ENCODE measurements at regions not wholly inside any gene's neighbourhood (a gene's known extent, or its start where the extent isn't known, plus 50 kb on each side); places are given as distances from the start of the nearest gene placed in this dataset.

GRCh38 chr20:55488593-55488992 lies 516.7 kb downstream of the CBLN4 start:
- Histone ChIP-seq H3K23me2 (ENCODE audit: insufficient read length, low read depth, low read length, poor library complexity, severe bottlenecking) (no peaks in the 10 kb centered on the region), H2BK20ac (ENCODE audit: low read depth, low read length, poor library complexity, severe bottlenecking) (no peak overlapping the region), H2BK120ac (ENCODE audit: low read depth, low read length, poor library complexity, severe bottlenecking) (no peak overlapping the region), H3K23ac (ENCODE audit: insufficient read length, low read depth, low read length) (no peak overlapping the region), H3K56ac (ENCODE audit: insufficient read length, low read depth, low read length) (no peak overlapping the region), H3K4ac (ENCODE audit: low read depth, low read length) (no peak overlapping the region), H3T11ph (ENCODE audit: low read length) (no peak overlapping the region), H3K9ac (ENCODE audit: extremely low read depth, insufficient read length, low read length) (no peak overlapping the region), H3K9me3 (ENCODE audit: control insufficient read depth, low read depth, low read length) (no peaks in the 10 kb centered on the region), H4K20me1 (ENCODE audit: control insufficient read depth, insufficient read depth, insufficient read length) (no peaks in the 10 kb centered on the region), H2AFZ (ENCODE audit: low read length) (no peak overlapping the region), H3K18ac (ENCODE audit: insufficient read length, low read depth, low read length) (no peak overlapping the region), H4K5ac (ENCODE audit: insufficient read length, low read depth, low read length) (no peak overlapping the region), H2AK5ac (ENCODE audit: insufficient read length, low read length) (no peak overlapping the region), H2BK5ac (ENCODE audit: insufficient read length, low read length) (no peak overlapping the region), H3K79me1 (ENCODE audit: insufficient read depth, low read depth, low read length, poor library complexity, severe bottlenecking) (no peaks in the 10 kb centered on the region), H3K4me2 (ENCODE audit: insufficient read depth, insufficient read length, low read length) (no peak overlapping the region), H3K4me1 (ENCODE audit: insufficient read depth, low read length) (no peaks in the 10 kb centered on the region), H4K8ac (replicated peaks; ENCODE audit: insufficient read length, low read depth, low read length) (no peak overlapping the region), H3K27ac (ENCODE audit: insufficient read length, low read depth, low read length) (no peak overlapping the region), H4K91ac (ENCODE audit: insufficient read length, low read depth, low read length) (no peak overlapping the region), H3K27me3 (ENCODE audit: insufficient read depth, low read length) (no peaks in the 10 kb centered on the region), H3K14ac (ENCODE audit: insufficient read depth, low read length) (no peak overlapping the region), H2BK12ac (ENCODE audit: insufficient read length, low read depth, low read length) (no peak overlapping the region), H2BK15ac (ENCODE audit: low read depth, low read length) (no peak overlapping the region), H3K79me2 (ENCODE audit: insufficient read depth, low read length) (no peaks in the 10 kb centered on the region)
- Mint-ChIP-seq H3K9me3 (peaks cover 13 to 15% of the 10 kb centered on the region in 2 experiments), H3K4me3 (no peak overlapping the region), H3K36me3 (ENCODE audit: insufficient read depth in 1 of 3, low read depth in 3 of 3) (peaks cover 0 to 12% (median 4%) of the 10 kb centered on the region in 3 experiments; a peak in 4 of 7 replicates), H3K4me1 (peaks cover 0 to 5% of the 10 kb centered on the region in 2 experiments; a peak in 2 of 4 replicates), H3K27me3 (ENCODE audit: low read depth) (no peaks in the 10 kb centered on the region), H3K27ac (no peak overlapping the region)
- TF ChIP-seq, protein P1, sequence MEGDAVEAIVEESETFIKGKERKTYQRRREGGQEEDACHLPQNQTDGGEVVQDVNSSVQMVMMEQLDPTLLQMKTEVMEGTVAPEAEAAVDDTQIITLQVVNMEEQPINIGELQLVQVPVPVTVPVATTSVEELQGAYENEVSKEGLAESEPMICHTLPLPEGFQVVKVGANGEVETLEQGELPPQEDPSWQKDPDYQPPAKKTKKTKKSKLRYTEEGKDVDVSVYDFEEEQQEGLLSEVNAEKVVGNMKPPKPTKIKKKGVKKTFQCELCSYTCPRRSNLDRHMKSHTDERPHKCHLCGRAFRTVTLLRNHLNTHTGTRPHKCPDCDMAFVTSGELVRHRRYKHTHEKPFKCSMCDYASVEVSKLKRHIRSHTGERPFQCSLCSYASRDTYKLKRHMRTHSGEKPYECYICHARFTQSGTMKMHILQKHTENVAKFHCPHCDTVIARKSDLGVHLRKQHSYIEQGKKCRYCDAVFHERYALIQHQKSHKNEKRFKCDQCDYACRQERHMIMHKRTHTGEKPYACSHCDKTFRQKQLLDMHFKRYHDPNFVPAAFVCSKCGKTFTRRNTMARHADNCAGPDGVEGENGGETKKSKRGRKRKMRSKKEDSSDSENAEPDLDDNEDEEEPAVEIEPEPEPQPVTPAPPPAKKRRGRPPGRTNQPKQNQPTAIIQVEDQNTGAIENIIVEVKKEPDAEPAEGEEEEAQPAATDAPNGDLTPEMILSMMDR (conservative IDR thresholded peaks at IDR 0.05), result no peak
- DNase-seq, result no peak
- no CpG with 5 or more reads among the region's 1 CpG for WGBS (ENCODE audit: extremely low coverage, insufficient read length, low lambda C conversion rate)

All from H9 (cell line).